IMR-90 (cell line): ENCODE measurements at regions not wholly inside any gene's neighbourhood (a gene's known extent, or its start where the extent isn't known, plus 50 kb on each side); places are given as distances from the start of the nearest gene placed in this dataset.

Experiments
- BHLHE40 ChIP-seq: fragments of 150-350 bp; IDR thresholded peaks from 2 replicates; pipeline ENCODE4 v1.6.1; 2016; ENCODE audit warnings: mild to moderate bottlenecking, low read depth, low read length
- CEBPB ChIP-seq: IDR thresholded peaks from 2 replicates; pipeline ENCODE4 v1.6.1; 2012; ENCODE audit warnings: low read depth, low read length, improper control_type of control experiment
- CHD1 ChIP-seq: IDR thresholded peaks from 2 replicates; pipeline ENCODE4 v1.6.1; 2012; ENCODE audit warnings: low read depth, low read length, improper control_type of control experiment
- FOS ChIP-seq: fragments of 150-350 bp; IDR thresholded peaks from 2 replicates; pipeline ENCODE4 v1.6.1; 2016; ENCODE audit warnings: low read depth, low read length
- MXI1 ChIP-seq: IDR thresholded peaks from 2 replicates; pipeline ENCODE4 v1.6.1; 2012; ENCODE audit warnings: low read depth, mild to moderate bottlenecking, low read length, moderate library complexity, borderline replicate concordance
- NFE2L2 ChIP-seq: fragments of 150-350 bp; IDR thresholded peaks from 2 replicates; pipeline ENCODE4 v1.6.1; 2016; ENCODE audit warnings: low read depth, mild to moderate bottlenecking, low read length
- POLR2A ChIP-seq: IDR thresholded peaks from 2 replicates; pipeline ENCODE4 v1.6.1; 2012; ENCODE audit warnings: mild to moderate bottlenecking, low read depth, low read length
- RAD21 ChIP-seq: IDR thresholded peaks from 2 replicates; pipeline ENCODE4 v1.6.1; 2012; ENCODE audit warnings: low read length, improper control_type of control experiment
- RCOR1 ChIP-seq: IDR thresholded peaks from 2 replicates; pipeline ENCODE4 v1.6.1; 2012; ENCODE audit warnings: mild to moderate bottlenecking, low read length, improper control_type of control experiment; ENCODE audit not compliant: insufficient replicate concordance
- RFX5 ChIP-seq: IDR thresholded peaks from 2 replicates; pipeline ENCODE4 v1.8.0; 2012; ENCODE audit warnings: low read depth, mild to moderate bottlenecking, low read length, moderate library complexity
- SMC3 ChIP-seq: fragments of 150-350 bp; IDR thresholded peaks from 2 replicates; pipeline ENCODE4 v1.6.1; 2016; ENCODE audit warnings: low read depth, mild to moderate bottlenecking, antibody characterized with exemption, low read length, moderate library complexity
- TF ChIP-seq, protein P1 (sequence below): conservative IDR thresholded peaks from 2 replicates; pipeline ENCODE4 v1.5.1; 2012; ENCODE audit warnings: mild to moderate bottlenecking, low read depth, low read length, improper control_type of control experiment
- TF ChIP-seq, protein P2 (sequence below): fragments of 150-350 bp; IDR thresholded peaks from 2 replicates; pipeline ENCODE4 v1.6.1; 2017; ENCODE audit warnings: mild to moderate bottlenecking, antibody characterized with exemption, low read length, low read depth

DNA sequence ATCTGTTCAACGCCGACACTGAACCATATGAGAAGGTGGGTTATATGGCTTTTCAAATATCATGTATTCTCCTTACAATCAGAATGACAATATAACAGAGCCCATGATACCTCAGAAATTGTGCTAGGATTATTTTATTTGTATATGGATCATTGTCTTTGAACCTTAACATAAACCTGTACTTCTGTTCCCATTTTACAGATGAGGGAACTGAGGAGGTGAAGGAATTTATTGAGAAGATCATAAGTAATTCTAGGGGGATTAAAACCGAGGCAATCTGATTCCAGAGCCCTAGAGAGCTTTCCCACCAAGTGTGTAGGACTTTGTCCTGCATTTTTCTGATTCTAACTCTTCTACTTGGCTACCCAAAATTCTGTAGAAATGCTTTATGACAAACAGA lies 279.8 kb upstream of the FANCL start:
- TF ChIP-seq, protein P1, sequence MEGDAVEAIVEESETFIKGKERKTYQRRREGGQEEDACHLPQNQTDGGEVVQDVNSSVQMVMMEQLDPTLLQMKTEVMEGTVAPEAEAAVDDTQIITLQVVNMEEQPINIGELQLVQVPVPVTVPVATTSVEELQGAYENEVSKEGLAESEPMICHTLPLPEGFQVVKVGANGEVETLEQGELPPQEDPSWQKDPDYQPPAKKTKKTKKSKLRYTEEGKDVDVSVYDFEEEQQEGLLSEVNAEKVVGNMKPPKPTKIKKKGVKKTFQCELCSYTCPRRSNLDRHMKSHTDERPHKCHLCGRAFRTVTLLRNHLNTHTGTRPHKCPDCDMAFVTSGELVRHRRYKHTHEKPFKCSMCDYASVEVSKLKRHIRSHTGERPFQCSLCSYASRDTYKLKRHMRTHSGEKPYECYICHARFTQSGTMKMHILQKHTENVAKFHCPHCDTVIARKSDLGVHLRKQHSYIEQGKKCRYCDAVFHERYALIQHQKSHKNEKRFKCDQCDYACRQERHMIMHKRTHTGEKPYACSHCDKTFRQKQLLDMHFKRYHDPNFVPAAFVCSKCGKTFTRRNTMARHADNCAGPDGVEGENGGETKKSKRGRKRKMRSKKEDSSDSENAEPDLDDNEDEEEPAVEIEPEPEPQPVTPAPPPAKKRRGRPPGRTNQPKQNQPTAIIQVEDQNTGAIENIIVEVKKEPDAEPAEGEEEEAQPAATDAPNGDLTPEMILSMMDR: no peak
- TF ChIP-seq CEBPB: no peak
- TF ChIP-seq POLR2A: no peak
- no peak for TF ChIP-seq MXI1
- no peak for TF ChIP-seq RAD21
- TF ChIP-seq, protein P2, sequence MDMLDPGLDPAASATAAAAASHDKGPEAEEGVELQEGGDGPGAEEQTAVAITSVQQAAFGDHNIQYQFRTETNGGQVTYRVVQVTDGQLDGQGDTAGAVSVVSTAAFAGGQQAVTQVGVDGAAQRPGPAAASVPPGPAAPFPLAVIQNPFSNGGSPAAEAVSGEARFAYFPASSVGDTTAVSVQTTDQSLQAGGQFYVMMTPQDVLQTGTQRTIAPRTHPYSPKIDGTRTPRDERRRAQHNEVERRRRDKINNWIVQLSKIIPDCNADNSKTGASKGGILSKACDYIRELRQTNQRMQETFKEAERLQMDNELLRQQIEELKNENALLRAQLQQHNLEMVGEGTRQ: no peak
- TF ChIP-seq SMC3: no peak
- no peak for TF ChIP-seq NFE2L2
- no peak for TF ChIP-seq CHD1
- TF ChIP-seq BHLHE40: no peak
- TF ChIP-seq RFX5: no peak
- TF ChIP-seq FOS: no peak
- no peak for TF ChIP-seq RCOR1
